ENCODE measurements at regions not wholly inside any gene's neighbourhood (a gene's known extent, or its start where the extent isn't known, plus 50 kb on each side); places are given as distances from the start of the nearest gene placed in this dataset.
"Not testable (repeated sequence)": the region's sequence is repeated elsewhere in the genome, so short reads cannot be mapped to it uniquely, and the experiment has no call there.

GRCh38 chr9:7309051-7309450 lies 490.5 kb downstream of the DMAC1 start:
- not testable (repeated sequence) for DNase-seq (ENCODE audit: low read depth in 4 of 4, low spot score in 1 of 4)

- no peak for DNase-seq (ENCODE audit: low read depth in 4 of 4, low spot score in 1 of 4)
Measured at GRCh38 chr9:7305677-7306076, 493.9 kb downstream of the DMAC1 start.

GRCh38 chr9:7304627-7304995 lies 495.0 kb downstream of the DMAC1 start:
- no peak for DNase-seq (ENCODE audit: low read depth in 4 of 4, low spot score in 1 of 4)

DNA sequence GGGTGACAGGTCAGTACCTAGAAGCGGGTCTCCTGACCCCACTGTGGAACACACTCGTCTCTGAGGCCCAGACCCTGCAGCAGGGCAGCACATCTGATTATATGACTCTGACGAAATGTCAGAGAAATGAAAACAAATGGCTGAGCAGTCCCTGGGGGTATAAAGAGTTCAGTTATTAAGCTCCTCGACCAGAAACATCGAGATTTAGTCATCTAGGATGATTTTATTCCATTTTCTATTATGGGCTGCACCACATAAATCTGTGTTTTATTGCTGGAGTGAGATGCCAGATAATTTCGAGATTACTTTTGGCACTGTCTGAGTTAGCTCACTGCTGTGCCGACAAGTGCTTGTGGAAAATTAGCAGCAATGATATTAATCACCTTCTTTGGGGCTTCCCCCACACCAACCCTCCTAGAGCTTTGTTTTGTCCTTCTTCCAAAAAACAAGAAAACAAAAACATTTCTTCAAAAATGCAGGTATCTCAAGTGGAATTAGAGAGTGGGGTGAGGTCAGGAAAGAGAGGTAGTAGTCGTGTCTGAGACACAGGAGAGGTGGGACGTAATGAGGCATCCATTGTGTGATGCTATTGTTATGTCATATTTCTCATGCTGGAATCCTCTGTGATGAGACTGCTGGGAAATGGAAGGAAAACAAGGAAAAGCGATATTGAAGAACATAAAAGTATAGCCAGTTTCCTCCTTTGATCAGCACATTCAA lies 495.5 kb downstream of the DMAC1 start:
- no peak for DNase-seq (ENCODE audit: low read depth in 4 of 4, low spot score in 1 of 4)

- no peak for DNase-seq (ENCODE audit: low read depth in 4 of 4, low spot score in 1 of 4)
Measured at GRCh38 chr9:7300484-7300883, 499.1 kb downstream of the DMAC1 start.

- DNase-seq (ENCODE audit: low read depth in 4 of 4, low spot score in 1 of 4): peak in 1 of 4 experiments; percentile 24
Measured at GRCh38 chr9:7298123-7298522, 501.5 kb downstream of the DMAC1 start.

- no peak for DNase-seq (ENCODE audit: low read depth in 4 of 4, low spot score in 1 of 4)
Measured at GRCh38 chr9:7297521-7297920, 502.1 kb downstream of the DMAC1 start.

GRCh38 chr9:7293091-7293490 lies 506.5 kb downstream of the DMAC1 start:
- DNase-seq (ENCODE audit: low read depth in 4 of 4, low spot score in 1 of 4): no peak

DNA sequence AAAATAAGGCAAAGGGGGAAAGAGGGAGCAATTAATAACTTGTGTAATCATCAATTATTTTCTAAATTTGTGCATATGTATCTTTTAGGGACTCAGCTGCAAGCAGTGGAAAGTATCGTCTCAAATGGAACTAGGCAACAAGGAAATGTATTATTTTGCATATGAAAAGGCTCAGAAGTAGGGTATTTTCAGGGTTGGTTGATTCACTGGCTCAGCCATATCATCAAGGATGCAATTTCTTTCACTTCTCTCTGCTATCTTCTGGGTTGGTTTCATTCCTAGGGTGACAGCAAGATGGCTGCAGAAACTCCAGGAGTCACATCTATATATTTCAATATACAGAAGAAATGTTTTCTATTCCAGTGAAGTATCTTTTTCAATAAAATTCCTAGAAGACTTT lies 509.8 kb downstream of the DMAC1 start:
- no peak for DNase-seq (ENCODE audit: low read depth in 4 of 4, low spot score in 1 of 4)

DNA sequence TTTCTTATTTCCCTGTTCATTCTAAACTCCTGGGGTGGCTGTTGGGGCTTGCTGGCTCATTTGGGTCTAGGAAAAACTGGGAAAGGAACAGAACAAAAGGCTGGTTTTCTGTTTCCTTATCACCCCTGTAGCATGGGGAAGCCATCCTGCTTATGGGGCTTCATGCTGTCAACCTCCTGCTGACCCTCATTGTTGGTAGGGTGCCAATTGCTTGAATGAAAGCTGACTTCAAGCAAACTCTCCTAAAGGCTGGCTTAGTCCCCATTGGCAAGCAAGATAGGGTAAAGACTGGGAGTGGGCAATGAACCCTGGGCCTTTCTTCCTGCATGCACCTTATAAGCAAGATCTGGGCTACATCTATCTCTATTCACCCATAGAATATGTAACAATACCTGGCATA lies 511.6 kb downstream of the DMAC1 start:
- DNase-seq (ENCODE audit: low read depth in 4 of 4, low spot score in 1 of 4): no peak

DNA sequence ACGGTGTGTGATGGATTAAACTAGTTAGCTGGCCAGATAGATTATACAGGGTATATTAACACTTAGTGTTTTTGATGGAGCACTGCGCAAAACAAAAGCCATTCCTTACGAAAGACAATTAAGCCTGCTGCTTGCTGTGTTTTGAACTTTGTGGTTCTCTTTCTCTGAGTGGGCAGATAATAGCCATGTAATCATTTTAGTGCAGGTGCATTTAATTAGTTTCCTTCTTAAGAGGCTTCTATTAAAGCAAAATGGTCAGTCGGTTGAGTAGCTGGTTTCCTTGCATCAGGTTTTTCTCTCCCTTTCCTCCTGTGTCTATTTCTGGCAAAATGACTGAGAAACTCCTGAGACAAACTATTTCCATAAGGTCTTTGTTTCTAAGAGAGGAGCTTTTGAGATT lies 512.5 kb downstream of the DMAC1 start:
- no peak for DNase-seq (ENCODE audit: low read depth in 4 of 4, low spot score in 1 of 4)

DNA sequence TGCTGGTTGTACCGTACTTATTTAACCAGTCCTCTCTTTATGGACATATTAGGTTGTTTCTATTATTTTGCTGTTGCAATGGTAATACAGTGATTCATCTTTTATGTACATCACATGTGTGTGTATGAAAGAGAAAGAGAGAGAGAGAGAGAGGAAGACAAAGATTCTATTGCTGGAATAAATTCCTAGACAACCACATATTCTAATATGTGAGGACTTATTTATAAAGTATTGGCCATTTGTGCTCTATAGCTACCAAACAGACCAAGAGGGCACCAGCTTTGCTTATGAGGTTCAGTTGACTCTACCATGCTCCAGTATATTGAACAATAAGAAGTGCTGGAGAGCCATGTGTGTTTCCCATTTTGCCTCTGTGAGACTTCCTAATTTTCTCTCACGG lies 513.5 kb downstream of the DMAC1 start:
- DNase-seq (ENCODE audit: low read depth in 4 of 4, low spot score in 1 of 4): no peak

- no peak for DNase-seq (ENCODE audit: low read depth in 4 of 4, low spot score in 1 of 4)
Measured at GRCh38 chr9:7285199-7285598, 514.4 kb downstream of the DMAC1 start.

- no peak for DNase-seq (ENCODE audit: low read depth in 4 of 4, low spot score in 1 of 4)
Measured at GRCh38 chr9:7284517-7284916, 515.1 kb downstream of the DMAC1 start.

GRCh38 chr9:7284117-7284516 lies 515.5 kb downstream of the DMAC1 start:
- no peak for DNase-seq (ENCODE audit: low read depth in 4 of 4, low spot score in 1 of 4)

GRCh38 chr9:7273575-7273974 lies 515.8 kb downstream of the KDM4C start:
- no peak for DNase-seq (ENCODE audit: low read depth in 4 of 4, low spot score in 1 of 4)

GRCh38 chr9:7266911-7267595 lies 509.3 kb downstream of the KDM4C start:
- no peak for DNase-seq (ENCODE audit: low read depth in 4 of 4, low spot score in 1 of 4)

- no peak for DNase-seq (ENCODE audit: low read depth in 4 of 4, low spot score in 1 of 4)
Measured at GRCh38 chr9:7265181-7265580, 507.4 kb downstream of the KDM4C start.

- DNase-seq (ENCODE audit: low read depth in 4 of 4, low spot score in 1 of 4): no peak
Measured at GRCh38 chr9:7259544-7260241, 501.9 kb downstream of the KDM4C start.

- DNase-seq (ENCODE audit: low read depth in 4 of 4, low spot score in 1 of 4): no peak
Measured at GRCh38 chr9:7258688-7259396, 501.1 kb downstream of the KDM4C start.

GRCh38 chr9:7246917-7247522 lies 489.2 kb downstream of the KDM4C start:
- no peak for DNase-seq (ENCODE audit: low read depth in 4 of 4, low spot score in 1 of 4)

Measured in stimulated activated CD4-positive, alpha-beta T cell treated with anti-CD3 and anti-CD28 coated beads, Interleukin-1b, Interleukin-23, amount 100 ng/mL, for 24 hours (primary cell).